GM10266 (cell line): ENCODE measurements at regions not wholly inside any gene's neighbourhood (a gene's known extent, or its start where the extent isn't known, plus 50 kb on each side); places are given as distances from the start of the nearest gene placed in this dataset.
"Not testable (repeated sequence)": the region's sequence is repeated elsewhere in the genome, so short reads cannot be mapped to it uniquely, and the experiment has no call there.

Experiments used
- DNase-seq: peaks from one replicate; pipeline ENCODE4 v3.0.0; 2012; ENCODE audit errors: extremely low spot score
- TF ChIP-seq, protein P1 (sequence below): IDR thresholded peaks from 2 replicates; pipeline ENCODE4 v1.5.1; 2012; ENCODE audit warnings: mild to moderate bottlenecking, low read depth; ENCODE audit not compliant: control insufficient read depth, insufficient read depth; ENCODE audit errors: missing control alignments

DNA sequence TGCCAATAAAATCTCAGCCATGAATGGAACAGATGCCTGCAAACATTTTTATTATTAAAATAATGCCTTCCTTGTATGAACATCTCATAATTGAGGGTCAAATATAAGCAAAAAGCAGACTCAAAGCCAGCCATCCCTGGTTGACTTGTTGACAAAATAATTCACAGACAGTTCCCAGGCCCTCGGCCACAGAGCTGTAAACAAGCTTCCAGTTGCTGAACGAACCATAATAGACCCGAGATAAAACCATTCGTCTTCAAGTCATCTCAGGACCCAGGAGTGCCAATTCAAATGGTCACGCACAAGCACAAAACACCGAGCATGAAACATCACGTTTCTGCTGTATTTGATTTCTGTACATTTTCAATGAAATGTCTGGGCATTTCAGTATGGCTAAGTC is 113.3 kb upstream of the CDYL start:
- TF ChIP-seq, protein P1, sequence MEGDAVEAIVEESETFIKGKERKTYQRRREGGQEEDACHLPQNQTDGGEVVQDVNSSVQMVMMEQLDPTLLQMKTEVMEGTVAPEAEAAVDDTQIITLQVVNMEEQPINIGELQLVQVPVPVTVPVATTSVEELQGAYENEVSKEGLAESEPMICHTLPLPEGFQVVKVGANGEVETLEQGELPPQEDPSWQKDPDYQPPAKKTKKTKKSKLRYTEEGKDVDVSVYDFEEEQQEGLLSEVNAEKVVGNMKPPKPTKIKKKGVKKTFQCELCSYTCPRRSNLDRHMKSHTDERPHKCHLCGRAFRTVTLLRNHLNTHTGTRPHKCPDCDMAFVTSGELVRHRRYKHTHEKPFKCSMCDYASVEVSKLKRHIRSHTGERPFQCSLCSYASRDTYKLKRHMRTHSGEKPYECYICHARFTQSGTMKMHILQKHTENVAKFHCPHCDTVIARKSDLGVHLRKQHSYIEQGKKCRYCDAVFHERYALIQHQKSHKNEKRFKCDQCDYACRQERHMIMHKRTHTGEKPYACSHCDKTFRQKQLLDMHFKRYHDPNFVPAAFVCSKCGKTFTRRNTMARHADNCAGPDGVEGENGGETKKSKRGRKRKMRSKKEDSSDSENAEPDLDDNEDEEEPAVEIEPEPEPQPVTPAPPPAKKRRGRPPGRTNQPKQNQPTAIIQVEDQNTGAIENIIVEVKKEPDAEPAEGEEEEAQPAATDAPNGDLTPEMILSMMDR: no peak
- no peak for DNase-seq

DNA sequence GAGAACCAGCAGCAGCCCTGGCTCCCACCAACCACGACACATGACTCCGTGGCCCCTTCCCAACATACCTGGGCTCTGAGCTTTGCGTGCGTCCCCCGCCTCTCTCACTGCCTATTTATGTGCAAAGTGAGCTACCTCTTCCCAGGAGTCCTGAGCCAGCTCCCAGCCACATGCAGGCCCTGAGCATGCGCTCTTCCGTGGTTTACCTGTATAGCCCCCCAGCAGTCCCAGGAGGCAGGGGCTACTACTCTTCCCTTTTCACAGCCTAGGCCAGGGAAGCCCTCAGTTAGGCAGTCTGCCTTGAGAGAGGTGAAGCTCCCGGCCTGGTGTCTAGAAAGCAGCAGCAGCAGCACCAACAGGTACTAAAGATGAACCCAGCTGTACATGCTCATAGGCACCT is 114.8 kb upstream of the CDYL start:
- no peak for DNase-seq
- TF ChIP-seq, protein P1: no peak

DNA sequence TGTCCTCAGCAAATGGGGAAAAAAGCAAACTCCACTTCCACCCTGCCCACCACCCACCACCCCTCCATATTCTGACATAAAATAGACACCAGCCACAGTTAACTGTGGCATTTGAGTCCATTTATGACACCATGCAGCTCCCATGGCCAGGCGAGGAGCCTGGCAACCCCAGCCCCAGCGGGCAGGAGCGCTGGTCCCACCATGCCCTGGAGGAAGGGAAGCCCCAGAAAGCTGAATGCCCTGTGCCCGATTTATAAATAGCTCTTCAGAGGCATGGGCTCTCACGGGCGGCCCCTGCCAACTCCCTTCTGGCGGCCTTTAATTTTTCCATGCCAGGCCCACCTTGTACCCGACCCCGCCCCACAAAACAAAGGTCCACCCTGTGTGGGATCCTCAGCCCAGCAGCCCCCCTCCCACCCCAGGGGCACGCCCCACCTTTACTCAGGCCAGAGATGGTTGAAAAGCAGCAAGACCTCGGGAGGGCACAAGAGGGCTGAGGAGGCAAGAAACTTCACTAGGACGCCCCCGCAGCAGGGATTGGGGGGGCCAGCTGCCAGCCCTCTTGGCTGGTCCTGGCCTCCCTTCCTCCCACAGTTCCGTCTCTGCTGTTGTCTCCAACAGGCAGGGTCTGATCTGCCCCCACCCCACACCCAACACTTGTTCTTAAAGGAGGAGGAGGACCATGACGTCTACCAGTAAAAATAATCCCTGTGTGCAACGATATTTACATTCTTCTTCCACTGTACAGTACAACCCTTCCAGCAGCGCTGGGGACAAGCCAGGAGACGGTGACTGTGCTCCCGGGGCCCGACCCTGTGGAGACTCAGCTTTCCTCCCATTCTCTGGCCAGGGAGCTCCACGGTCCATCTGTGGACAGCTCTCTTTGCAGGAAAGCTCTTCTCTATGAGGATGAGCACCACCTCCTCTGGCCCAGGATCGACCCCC is 115.6 kb upstream of the CDYL start:
- DNase-seq: no peak
- TF ChIP-seq, protein P1: no peak

DNA sequence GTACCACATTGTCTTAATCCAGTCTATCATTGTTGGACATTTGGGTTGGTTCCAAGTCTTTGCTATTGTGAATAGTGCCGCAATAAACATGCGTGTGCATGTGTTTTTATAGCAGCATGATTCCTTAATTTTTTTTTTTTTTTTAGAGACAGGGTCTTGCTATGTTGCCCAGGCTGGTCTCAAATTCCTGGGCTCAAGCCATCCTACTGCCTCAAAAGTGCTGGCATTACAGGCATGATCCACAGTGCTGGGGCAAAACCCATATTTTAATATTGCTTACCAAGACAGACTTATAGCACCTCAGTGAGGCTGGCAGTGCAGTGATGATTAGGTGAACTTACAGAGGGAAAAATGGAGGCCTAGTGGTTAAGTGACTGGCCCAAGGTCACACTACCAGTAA is 116.5 kb upstream of the CDYL start:
- not testable (repeated sequence) for DNase-seq

DNA sequence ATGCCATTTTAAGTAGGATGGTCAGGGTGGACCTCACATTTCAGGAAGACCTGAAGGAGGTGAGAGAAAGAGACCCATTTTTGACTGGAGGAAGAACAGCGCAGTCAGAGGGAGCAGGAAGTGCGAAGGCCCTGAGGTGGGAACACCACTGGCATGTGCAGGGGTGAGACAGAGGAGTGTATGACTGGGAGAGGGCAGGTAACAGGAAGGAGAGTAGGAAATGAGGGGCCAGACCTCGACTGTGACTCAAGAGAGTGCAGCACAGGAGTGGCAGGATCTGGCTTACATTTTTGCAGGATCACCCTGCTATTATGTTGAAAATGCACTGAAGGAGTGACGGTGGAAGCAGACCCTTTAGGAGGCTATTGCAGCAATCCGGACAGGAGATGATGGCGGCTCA is 117.7 kb upstream of the CDYL start:
- TF ChIP-seq, protein P1: no peak
- DNase-seq: no peak

DNA sequence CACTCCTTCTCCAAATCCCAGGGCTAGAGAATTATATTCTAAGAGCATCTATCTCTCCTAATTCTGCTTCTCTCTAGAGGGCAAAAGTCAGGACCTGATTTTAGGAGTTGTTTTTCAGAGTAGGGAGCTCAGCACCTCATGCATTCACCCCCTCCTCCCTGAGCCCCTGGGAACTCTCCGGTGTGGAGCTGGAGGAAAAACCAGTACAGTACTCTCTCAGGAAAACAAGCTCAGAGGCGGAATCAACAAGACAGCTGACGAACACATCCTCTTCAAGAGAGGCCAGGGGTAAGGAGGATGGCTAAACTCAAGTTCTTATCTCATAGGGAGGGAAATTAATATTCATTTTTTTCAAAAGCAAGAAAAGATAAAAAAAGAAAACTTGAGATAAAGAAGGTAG is 120.1 kb upstream of the CDYL start:
- DNase-seq: no peak
- TF ChIP-seq, protein P1: no peak

DNA sequence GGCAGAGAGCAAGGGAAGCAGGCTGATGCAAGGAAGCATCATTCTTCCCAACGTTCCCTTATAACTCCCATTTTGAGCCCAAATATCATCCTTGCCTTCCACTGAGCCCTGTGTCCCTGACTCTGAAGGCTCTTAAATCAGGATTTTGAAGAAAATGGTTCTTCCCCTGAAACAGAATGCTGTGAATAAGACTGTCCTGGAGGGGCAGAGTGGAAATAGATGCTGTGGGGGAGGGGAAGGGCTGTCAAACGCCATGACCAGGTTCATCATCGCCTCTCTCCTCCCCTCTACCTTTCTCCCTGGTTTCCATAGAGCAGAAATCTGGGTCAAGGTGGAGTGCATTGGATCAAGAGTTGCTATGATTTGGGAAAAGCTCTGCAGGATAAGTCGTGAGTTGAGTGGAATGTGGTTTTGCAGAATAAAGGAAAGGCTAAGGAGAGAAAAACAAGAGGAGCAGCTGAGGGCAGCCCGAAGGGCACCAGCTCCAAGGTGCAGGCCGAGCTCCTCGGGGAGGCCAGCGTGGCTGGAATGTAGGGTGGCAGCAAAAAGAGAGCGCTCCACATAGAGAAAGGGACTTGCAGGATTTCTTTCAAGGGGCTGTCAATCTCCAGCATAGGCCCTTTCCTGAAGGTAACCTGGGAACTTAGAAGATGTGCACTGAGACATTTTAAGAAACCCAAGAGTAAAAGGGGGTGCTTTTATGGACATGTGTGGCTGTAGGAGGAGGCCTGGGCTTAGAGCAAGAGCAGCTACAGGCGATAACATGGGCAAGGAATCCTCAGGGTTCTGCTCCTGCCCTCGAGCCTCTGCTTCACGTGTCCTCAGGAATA is 120.8 kb upstream of the CDYL start:
- DNase-seq: no peak
- TF ChIP-seq, protein P1: no peak
